Neuronal stem cell (in vitro differentiated cells): ENCODE measurements at regions not wholly inside any gene's neighbourhood (a gene's known extent, or its start where the extent isn't known, plus 50 kb on each side); places are given as distances from the start of the nearest gene placed in this dataset.

Experiments used
- DNase-seq: peaks from one replicate; pipeline ENCODE4 v3.0.0-alpha.2; 2013; ENCODE audit warnings: low spot score
- H2AFZ ChIP-seq: one replicate; pipeline ENCODE4 v1.6.1; 2013; ENCODE audit warnings: mild to moderate bottlenecking, low read length, inconsistent platforms
- H2AK5ac ChIP-seq: 2 replicates; pipeline ENCODE4 v1.6.1; 2013; ENCODE audit warnings: low read depth, mild to moderate bottlenecking, inconsistent platforms, low read length, moderate library complexity, mixed read lengths
- H2BK120ac ChIP-seq: 2 replicates; pipeline ENCODE4 v1.6.1; 2013; ENCODE audit warnings: low read depth, mild to moderate bottlenecking, inconsistent platforms, low read length, moderate library complexity, mixed read lengths
- H2BK12ac ChIP-seq: one replicate; pipeline ENCODE4 v1.6.1; 2013; ENCODE audit warnings: low read length, inconsistent platforms
- H2BK15ac ChIP-seq: 2 replicates; pipeline ENCODE4 v1.6.1; 2013; ENCODE audit warnings: mild to moderate bottlenecking, low read length, inconsistent platforms, mixed read lengths
- H2BK5ac ChIP-seq: one replicate; pipeline ENCODE4 v1.6.1; 2013; ENCODE audit warnings: inconsistent platforms, mild to moderate bottlenecking, low read length, moderate library complexity
- H3K14ac ChIP-seq: one replicate; pipeline ENCODE4 v1.6.1; 2013; ENCODE audit warnings: low read length, inconsistent platforms
- H3K18ac ChIP-seq: 2 replicates; pipeline ENCODE4 v1.6.1; 2013; ENCODE audit warnings: low read length, inconsistent platforms
- H3K23ac ChIP-seq: 2 replicates; pipeline ENCODE4 v1.6.1; 2013; ENCODE audit warnings: low read depth, mild to moderate bottlenecking, mixed read lengths, low read length, inconsistent platforms; ENCODE audit not compliant: poor library complexity
- H3K27ac ChIP-seq: replicated peaks from 3 replicates; pipeline ENCODE4 v1.5.1; 2013; ENCODE audit warnings: low read length, inconsistent platforms
- H3K27me3 ChIP-seq, 3 experiments: 2 replicates each; pipeline ENCODE4 v1.6.1; 2013; ENCODE audit warnings: low read length in 3 of 3, mild to moderate bottlenecking in 2 of 3, inconsistent platforms in 1 of 3, low read depth in 1 of 3, mixed read lengths in 1 of 3, moderate library complexity in 1 of 3; ENCODE audit not compliant: control insufficient read depth in 3 of 3, insufficient read depth in 3 of 3
- H3K36me3 ChIP-seq, 2 donors: replicated peaks in 1 of 2; 2 replicates each; pipeline ENCODE4 v1.6.1; 2013; ENCODE audit warnings: low read length in 2 of 2; ENCODE audit not compliant: control insufficient read depth in 2 of 2, insufficient read depth in 2 of 2
- H3K4ac ChIP-seq: 2 replicates; pipeline ENCODE4 v1.6.1; 2013; ENCODE audit warnings: inconsistent platforms, mild to moderate bottlenecking, low read length, moderate library complexity
- H3K4me1 ChIP-seq, 2 donors: 1 replicate in 1 of 2; 2 replicates in 1 of 2; pipeline ENCODE4 v1.6.1; 2013; ENCODE audit warnings: low read length in 2 of 2, low read depth in 1 of 2; ENCODE audit not compliant: control insufficient read depth in 2 of 2, insufficient read depth in 1 of 2
- H3K4me2 ChIP-seq: one replicate; pipeline ENCODE4 v1.6.1; 2013; ENCODE audit warnings: mild to moderate bottlenecking, low read length, inconsistent platforms; ENCODE audit not compliant: insufficient read depth, poor library complexity, severe bottlenecking
- H3K4me3 ChIP-seq, 2 donors: 2 replicates each; pipeline ENCODE4 v1.5.1; 2013; ENCODE audit warnings: low read length in 2 of 2, mild to moderate bottlenecking in 2 of 2, inconsistent platforms in 1 of 2, moderate library complexity in 1 of 2
- H3K79me1 ChIP-seq: one replicate; pipeline ENCODE4 v1.6.1; 2013; ENCODE audit warnings: low read depth, mild to moderate bottlenecking, inconsistent platforms, low read length, moderate library complexity
- H3K9ac ChIP-seq: one replicate; pipeline ENCODE4 v1.6.1; 2013; ENCODE audit warnings: mild to moderate bottlenecking, low read depth, low read length, inconsistent platforms; ENCODE audit not compliant: poor library complexity
- H3K9me3 ChIP-seq, 2 donors: replicated peaks in 1 of 2; 2 replicates each; pipeline versions ENCODE3 to v1.6.1; 2013; ENCODE audit warnings: low read length in 2 of 2, mild to moderate bottlenecking in 2 of 2, inconsistent platforms in 1 of 2, low read depth in 1 of 2, mixed read lengths in 1 of 2, moderate library complexity in 1 of 2; ENCODE audit not compliant: control insufficient read depth in 2 of 2, insufficient read depth in 1 of 2
- H4K8ac ChIP-seq: one replicate; pipeline ENCODE4 v1.6.1; 2013; ENCODE audit warnings: low read depth, mild to moderate bottlenecking, inconsistent platforms, low read length, moderate library complexity
- H4K91ac ChIP-seq: one replicate; pipeline ENCODE4 v1.6.1; 2013; ENCODE audit warnings: low read length, low read depth, mild to moderate bottlenecking, inconsistent platforms; ENCODE audit not compliant: poor library complexity
- WGBS, 2 donors: extraction: QIAGEN DNeasy Blood & Tissue Kit; methylation state at CpG; one replicate each; pipeline ENCODE4 v1.1.7; 2013; ENCODE audit warnings: missing lambda C conversion rate in 2 of 2, mixed read lengths in 1 of 2; ENCODE audit not compliant: insufficient read length in 2 of 2, insufficient replicate concordance in 1 of 2; ENCODE audit errors: extremely low coverage in 2 of 2; 5-methylcytosine and 5-hydroxymethylcytosine counted together

DNA sequence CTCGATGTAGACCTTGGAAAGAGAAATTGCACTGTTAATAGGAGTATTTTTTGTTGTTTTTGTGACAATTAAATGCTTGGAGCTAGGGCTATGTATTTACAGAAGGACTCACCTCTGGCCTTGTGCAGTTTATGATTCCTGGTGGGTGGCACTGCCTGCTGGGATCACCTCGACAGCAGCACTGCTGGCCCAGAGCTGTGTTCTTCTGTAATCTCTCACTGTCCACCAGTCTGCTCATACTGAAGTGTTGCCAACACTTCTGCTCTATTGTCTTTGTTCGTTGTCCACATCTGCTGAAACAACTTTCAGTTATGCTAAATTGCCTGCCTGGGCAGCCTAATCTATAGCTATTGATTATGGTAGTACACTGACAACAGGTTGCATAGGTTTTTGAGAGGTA lies 194.4 kb upstream of the ANK2 start:
- Histone ChIP-seq H3K36me3 (no peaks in the 10 kb centered on the region), H2BK120ac (no peak overlapping the region), H3K27ac (no peak overlapping the region), H3K79me1 (no peaks in the 10 kb centered on the region), H3K4me1 (peaks cover 0 to 10% of the 10 kb centered on the region in 2 donors), H2BK5ac (no peak overlapping the region), H3K4ac (peak overlapping the region; percentile 10), H3K4me2 (no peak overlapping the region), H3K9ac (peak overlapping the region; percentile 30), H3K27me3 (no peaks in the 10 kb centered on the region), H4K91ac (no peak overlapping the region), H2AK5ac (no peak overlapping the region), H3K4me3 (no peak overlapping the region), H2AFZ (no peak overlapping the region), H2BK12ac (no peak overlapping the region), H3K9me3 (no peaks in the 10 kb centered on the region), H3K18ac (peak overlapping the region; percentile 84), H3K14ac (no peak overlapping the region), H3K23ac (no peak overlapping the region), H2BK15ac (no peak overlapping the region), H4K8ac (no peak overlapping the region)
- no peak for DNase-seq
- WGBS, 2 donors = no CpG with 5 or more reads among the region's 3 CpGs

- no peaks in the 10 kb centered on the region for H3K36me3 ChIP-seq
- H3K4me2 ChIP-seq = no peak overlapping the region
- H3K4me1 ChIP-seq = peaks cover 11 to 14% of the 10 kb centered on the region in 2 donors
- no peak overlapping the region for H3K4me3 ChIP-seq
- no peak overlapping the region for H3K18ac ChIP-seq
- H3K4ac ChIP-seq = no peak overlapping the region
- no peak overlapping the region for H2BK12ac ChIP-seq
- no peak overlapping the region for H3K27ac ChIP-seq
- DNase-seq = no peak
- H3K14ac ChIP-seq = no peak overlapping the region
- WGBS, 2 donors = no CpG with 5 or more reads among the region's 1 CpG
- H2AFZ ChIP-seq = no peak overlapping the region
- H2BK120ac ChIP-seq = no peak overlapping the region
- no peak overlapping the region for H3K23ac ChIP-seq
- H3K79me1 ChIP-seq = no peaks in the 10 kb centered on the region
- H3K9me3 ChIP-seq = no peaks in the 10 kb centered on the region
- H3K27me3 ChIP-seq = no peaks in the 10 kb centered on the region
- no peak overlapping the region for H4K91ac ChIP-seq
- H3K9ac ChIP-seq = no peak overlapping the region
- H4K8ac ChIP-seq = no peak overlapping the region
- no peak overlapping the region for H2BK5ac ChIP-seq
- H2AK5ac ChIP-seq = no peak overlapping the region
- H2BK15ac ChIP-seq = no peak overlapping the region
These were observed 192.0 kb upstream of the ANK2 start for GRCh38 chr4:112857461-112857860.

DNA sequence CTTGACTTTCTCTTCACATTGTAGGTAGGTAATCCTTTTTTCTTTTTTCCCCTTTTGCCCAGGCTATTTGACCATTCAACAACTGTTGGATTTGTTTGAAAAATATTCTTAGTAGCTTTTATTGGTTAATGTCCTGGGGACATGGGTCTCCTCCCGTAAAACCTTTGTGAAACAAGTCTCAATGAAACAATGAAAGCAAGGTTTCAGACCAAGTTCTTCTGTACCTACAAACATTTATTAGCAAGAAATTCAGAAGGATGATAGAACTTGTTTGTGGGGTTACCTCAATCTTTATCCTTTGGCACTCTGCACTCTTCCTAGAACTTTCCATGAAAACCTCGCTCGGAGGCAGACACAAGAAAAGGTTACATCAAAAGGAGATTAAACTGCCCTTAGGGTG lies 190.7 kb upstream of the ANK2 start:
- WGBS, 2 donors = no CpG with 5 or more reads among the region's 3 CpGs
- Histone ChIP-seq H3K4me2 (no peak overlapping the region), H2BK15ac (no peak overlapping the region), H3K4me3 (no peak overlapping the region), H3K14ac (no peak overlapping the region), H2AFZ (no peak overlapping the region), H3K36me3 (no peaks in the 10 kb centered on the region), H3K4me1 (peaks cover 11 to 14% of the 10 kb centered on the region in 2 donors), H2BK120ac (no peak overlapping the region), H3K27me3 (no peaks in the 10 kb centered on the region), H3K27ac (peak overlapping the region; percentile 41), H2BK12ac (no peak overlapping the region), H2AK5ac (no peak overlapping the region), H3K23ac (no peak overlapping the region), H2BK5ac (no peak overlapping the region), H3K4ac (no peak overlapping the region), H3K79me1 (no peaks in the 10 kb centered on the region), H3K9me3 (no peaks in the 10 kb centered on the region), H3K18ac (no peak overlapping the region), H3K9ac (no peak overlapping the region), H4K8ac (no peak overlapping the region), H4K91ac (no peak overlapping the region)
- no peak for DNase-seq

- Histone ChIP-seq H3K79me1 (no peaks in the 10 kb centered on the region), H3K18ac (peak overlapping the region; percentile 84), H2BK120ac (peak overlapping the region; percentile 26), H3K36me3 (no peaks in the 10 kb centered on the region), H2BK15ac (no peak overlapping the region), H3K23ac (no peak overlapping the region), H3K4me3 (no peak overlapping the region), H3K9me3 (no peaks in the 10 kb centered on the region), H3K4me1 (peaks cover 11 to 14% of the 10 kb centered on the region in 2 donors), H3K27ac (peak overlapping the region; percentile 94), H3K27me3 (no peaks in the 10 kb centered on the region), H2AK5ac (no peak overlapping the region), H2BK5ac (peak overlapping the region; percentile 35), H4K8ac (no peak overlapping the region), H3K14ac (no peak overlapping the region), H4K91ac (no peak overlapping the region), H2AFZ (no peak overlapping the region), H2BK12ac (peak overlapping the region; percentile 8), H3K4ac (no peak overlapping the region), H3K9ac (no peak overlapping the region), H3K4me2 (no peak overlapping the region)
- WGBS, 2 donors = no CpG with 5 or more reads among the region's 2 CpGs
- no peak for DNase-seq
These were observed 189.8 kb upstream of the ANK2 start for GRCh38 chr4:112859456-112860184.
